Thyroid gland (tissue), 4 donors: ENCODE measurements at regions not wholly inside any gene's neighbourhood (a gene's known extent, or its start where the extent isn't known, plus 50 kb on each side); places are given as distances from the start of the nearest gene placed in this dataset.

Experiments used
- POLR2A ChIP-seq, 2 donors: fragments of 450-650 bp; IDR thresholded peaks; one replicate each; pipeline ENCODE4 v1.6.1; 2017; ENCODE audit warnings: antibody characterized with exemption in 2 of 2, mild to moderate bottlenecking in 2 of 2, moderate library complexity in 1 of 2
- TF ChIP-seq, protein P1 (sequence below), 6 experiments: fragments of 200-600 bp in 3 of 6; fragments of 450-650 bp in 3 of 6; sonication (generic) in 3 of 6; IDR thresholded peaks; one replicate each; pipeline ENCODE4 v1.5.1; 2016 to 2019; ENCODE audit warnings: antibody characterized with exemption in 6 of 6, mild to moderate bottlenecking in 2 of 6, inconsistent platforms in 1 of 6, moderate library complexity in 1 of 6

DNA sequence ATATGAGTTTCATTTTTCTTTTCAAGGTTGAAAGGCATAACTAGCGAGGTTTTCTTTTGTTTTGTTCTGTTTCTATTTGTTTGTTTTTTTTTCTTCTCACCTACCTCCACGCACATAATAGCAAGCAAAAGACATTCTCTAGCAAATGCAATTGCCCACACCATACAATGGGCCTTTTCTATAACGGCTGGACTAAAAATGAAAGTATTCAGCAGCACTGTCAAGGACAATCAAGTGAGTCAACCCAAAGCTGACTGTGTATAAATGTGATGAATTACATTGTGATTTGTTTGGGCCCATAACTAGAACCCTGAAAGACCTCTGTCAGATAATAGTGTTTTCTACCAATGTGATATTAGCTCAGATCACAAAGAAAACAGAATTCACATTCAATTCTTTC, 496.7 kb downstream of the RNF144B start:
- TF ChIP-seq POLR2A (IDR thresholded peaks at IDR 0.05), result no peak
- TF ChIP-seq, protein P1, sequence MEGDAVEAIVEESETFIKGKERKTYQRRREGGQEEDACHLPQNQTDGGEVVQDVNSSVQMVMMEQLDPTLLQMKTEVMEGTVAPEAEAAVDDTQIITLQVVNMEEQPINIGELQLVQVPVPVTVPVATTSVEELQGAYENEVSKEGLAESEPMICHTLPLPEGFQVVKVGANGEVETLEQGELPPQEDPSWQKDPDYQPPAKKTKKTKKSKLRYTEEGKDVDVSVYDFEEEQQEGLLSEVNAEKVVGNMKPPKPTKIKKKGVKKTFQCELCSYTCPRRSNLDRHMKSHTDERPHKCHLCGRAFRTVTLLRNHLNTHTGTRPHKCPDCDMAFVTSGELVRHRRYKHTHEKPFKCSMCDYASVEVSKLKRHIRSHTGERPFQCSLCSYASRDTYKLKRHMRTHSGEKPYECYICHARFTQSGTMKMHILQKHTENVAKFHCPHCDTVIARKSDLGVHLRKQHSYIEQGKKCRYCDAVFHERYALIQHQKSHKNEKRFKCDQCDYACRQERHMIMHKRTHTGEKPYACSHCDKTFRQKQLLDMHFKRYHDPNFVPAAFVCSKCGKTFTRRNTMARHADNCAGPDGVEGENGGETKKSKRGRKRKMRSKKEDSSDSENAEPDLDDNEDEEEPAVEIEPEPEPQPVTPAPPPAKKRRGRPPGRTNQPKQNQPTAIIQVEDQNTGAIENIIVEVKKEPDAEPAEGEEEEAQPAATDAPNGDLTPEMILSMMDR (IDR thresholded peaks at IDR 0.05), result no peak
